HFFc6 (cell line): ENCODE measurements at regions not wholly inside any gene's neighbourhood (a gene's known extent, or its start where the extent isn't known, plus 50 kb on each side); places are given as distances from the start of the nearest gene placed in this dataset.

Experiments used
- DNase-seq: peaks from one replicate; pipeline ENCODE4 v3.0.0-alpha.2; 2018
- H3K27ac Mint-ChIP-seq: 2 replicates; pipeline ENCODE4 v1.8.0; 2020; ENCODE audit warnings: mild to moderate bottlenecking, mixed read lengths
- H3K27me3 Mint-ChIP-seq: 2 replicates; pipeline ENCODE4 v1.8.0; 2021; ENCODE audit warnings: mild to moderate bottlenecking, moderate library complexity, mixed read lengths; ENCODE audit not compliant: insufficient read depth
- H3K36me3 Mint-ChIP-seq: 2 replicates; pipeline ENCODE4 v1.8.0; 2021; ENCODE audit warnings: low read depth, mixed read lengths
- H3K4me1 Mint-ChIP-seq: 2 replicates; pipeline ENCODE4 v1.8.0; 2020; ENCODE audit warnings: low read depth, mixed read lengths
- H3K4me3 Mint-ChIP-seq: 2 replicates; pipeline ENCODE4 v1.8.0; 2020; ENCODE audit warnings: mild to moderate bottlenecking, moderate library complexity, mixed read lengths
- H3K9me3 Mint-ChIP-seq: 2 replicates; pipeline ENCODE4 v1.8.0; 2020; ENCODE audit warnings: mild to moderate bottlenecking, mixed read lengths
- CTCF ChIP-seq: fragments of 200-600 bp; sonication (generic); IDR thresholded peaks from 2 replicates; pipeline ENCODE4 v1.5.0; 2021; ENCODE audit warnings: antibody characterized with exemption, mild to moderate bottlenecking

GRCh38 chr10:113226399-113226798 is 276.4 kb downstream of the TCF7L2 start:
- Mint-ChIP-seq H3K4me3 (no peak overlapping the region), H3K9me3 (no peaks in the 10 kb centered on the region), H3K36me3 (no peaks in the 10 kb centered on the region), H3K27ac (no peak overlapping the region), H3K4me1 (peaks cover 27% of the 10 kb centered on the region), H3K27me3 (peaks cover 39% of the 10 kb centered on the region)
- no peak for DNase-seq
- TF ChIP-seq CTCF = no peak

- no peaks in the 10 kb centered on the region for H3K9me3 Mint-ChIP-seq
- no peak overlapping the region for H3K27ac Mint-ChIP-seq
- peaks cover 23% of the 10 kb centered on the region for H3K4me1 Mint-ChIP-seq
- no peak for TF ChIP-seq CTCF
- H3K4me3 Mint-ChIP-seq = no peak overlapping the region
- no peak for DNase-seq
- H3K36me3 Mint-ChIP-seq = no peaks in the 10 kb centered on the region
- peaks cover 41% of the 10 kb centered on the region for H3K27me3 Mint-ChIP-seq
Observed at GRCh38 chr10:113226831-113227445, 276.9 kb downstream of the TCF7L2 start.

GRCh38 chr10:113228530-113228929 is 278.5 kb downstream of the TCF7L2 start:
- no peaks in the 10 kb centered on the region for H3K9me3 Mint-ChIP-seq
- no peak overlapping the region for H3K4me3 Mint-ChIP-seq
- TF ChIP-seq CTCF = no peak
- peaks cover 13% of the 10 kb centered on the region for H3K4me1 Mint-ChIP-seq
- H3K36me3 Mint-ChIP-seq = no peaks in the 10 kb centered on the region
- peaks cover 36% of the 10 kb centered on the region for H3K27me3 Mint-ChIP-seq
- DNase-seq = peak; percentile 66
- no peak overlapping the region for H3K27ac Mint-ChIP-seq

- Mint-ChIP-seq H3K27ac (no peak overlapping the region), H3K36me3 (no peaks in the 10 kb centered on the region), H3K9me3 (no peaks in the 10 kb centered on the region), H3K4me1 (peaks cover 13% of the 10 kb centered on the region), H3K27me3 (peaks cover 37% of the 10 kb centered on the region), H3K4me3 (no peak overlapping the region)
- no peak for DNase-seq
- no peak for TF ChIP-seq CTCF
Observed at GRCh38 chr10:113230011-113230610, 280.1 kb downstream of the TCF7L2 start.

- Mint-ChIP-seq H3K27me3 (peaks cover 47% of the 10 kb centered on the region), H3K27ac (no peak overlapping the region), H3K9me3 (no peaks in the 10 kb centered on the region), H3K4me1 (peaks cover 13% of the 10 kb centered on the region), H3K36me3 (no peaks in the 10 kb centered on the region), H3K4me3 (peak overlapping the region; percentile 8; the same call in 1 of the 2 replicates)
- no peak for DNase-seq
- TF ChIP-seq CTCF = no peak
Observed at GRCh38 chr10:113232928-113233511, 283.0 kb downstream of the TCF7L2 start.
